ENCODE measurements at regions not wholly inside any gene's neighbourhood (a gene's known extent, or its start where the extent isn't known, plus 50 kb on each side); places are given as distances from the start of the nearest gene placed in this dataset.
"Not testable (repeated sequence)": the region's sequence is repeated elsewhere in the genome, so short reads cannot be mapped to it uniquely, and the experiment has no call there.

DNA sequence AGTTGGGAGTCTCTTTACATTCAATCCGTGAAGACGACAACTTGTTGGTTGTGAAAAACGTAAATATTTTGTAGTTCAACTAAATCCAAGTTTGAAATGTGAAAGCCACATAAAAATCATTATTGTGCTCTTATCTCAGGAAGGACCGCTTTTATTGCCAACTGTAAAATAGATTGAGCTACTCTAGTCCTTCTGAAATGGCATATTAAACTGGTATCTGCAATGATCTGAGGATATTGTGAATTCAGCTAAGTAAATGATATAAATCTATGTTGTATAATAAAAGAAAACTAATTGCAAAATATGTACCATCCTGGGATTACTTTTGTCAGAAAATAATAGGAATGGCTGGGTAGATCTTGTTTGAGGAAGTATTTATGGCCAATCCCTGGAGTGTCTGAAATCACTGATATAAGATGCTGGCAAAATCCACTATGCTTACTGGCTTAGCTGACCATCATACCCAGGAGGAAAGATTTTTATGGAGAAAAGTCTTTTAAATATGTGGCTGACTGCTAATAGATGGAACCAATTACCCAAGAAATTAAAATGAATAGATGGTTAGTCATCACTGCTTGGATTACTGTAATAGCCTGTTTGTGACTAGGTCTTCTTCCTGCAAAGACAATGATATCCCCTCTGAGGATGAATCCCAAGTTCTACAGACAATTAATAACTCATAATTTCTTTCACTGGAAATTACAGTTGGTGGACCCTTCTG, 191.8 kb downstream of the SEMA6D start:
- Histone ChIP-seq H3K4me2 (no peak overlapping the region), H3K27ac (no peak overlapping the region), H4K20me1 (ENCODE audit: insufficient read depth, poor library complexity, severe bottlenecking) (no peaks in the 10 kb centered on the region), H3K9me2 (replicated peaks; ENCODE audit: insufficient read depth) (no peaks in the 10 kb centered on the region), H3K27me3 (no peaks in the 10 kb centered on the region), H3K9me3 (ENCODE audit: low read depth) (no peaks in the 10 kb centered on the region), H3K36me3 (replicated peaks; ENCODE audit: insufficient read depth, low read depth) (no peaks in the 10 kb centered on the region), H3K4me3 (no peak overlapping the region), H3K4me1 (ENCODE audit: insufficient read depth) (no peaks in the 10 kb centered on the region), H2AFZ (no peak overlapping the region), H3K79me2 (no peaks in the 10 kb centered on the region)
- TF ChIP-seq EZH2phosphoT487 (IDR thresholded peaks at IDR 0.05; ENCODE audit: low read depth, severe bottlenecking, unreplicated experiment) (no peak), EZH2 (IDR thresholded peaks at IDR 0.05; ENCODE audit: borderline replicate concordance) (no peak)
- TF ChIP-seq, protein P1, sequence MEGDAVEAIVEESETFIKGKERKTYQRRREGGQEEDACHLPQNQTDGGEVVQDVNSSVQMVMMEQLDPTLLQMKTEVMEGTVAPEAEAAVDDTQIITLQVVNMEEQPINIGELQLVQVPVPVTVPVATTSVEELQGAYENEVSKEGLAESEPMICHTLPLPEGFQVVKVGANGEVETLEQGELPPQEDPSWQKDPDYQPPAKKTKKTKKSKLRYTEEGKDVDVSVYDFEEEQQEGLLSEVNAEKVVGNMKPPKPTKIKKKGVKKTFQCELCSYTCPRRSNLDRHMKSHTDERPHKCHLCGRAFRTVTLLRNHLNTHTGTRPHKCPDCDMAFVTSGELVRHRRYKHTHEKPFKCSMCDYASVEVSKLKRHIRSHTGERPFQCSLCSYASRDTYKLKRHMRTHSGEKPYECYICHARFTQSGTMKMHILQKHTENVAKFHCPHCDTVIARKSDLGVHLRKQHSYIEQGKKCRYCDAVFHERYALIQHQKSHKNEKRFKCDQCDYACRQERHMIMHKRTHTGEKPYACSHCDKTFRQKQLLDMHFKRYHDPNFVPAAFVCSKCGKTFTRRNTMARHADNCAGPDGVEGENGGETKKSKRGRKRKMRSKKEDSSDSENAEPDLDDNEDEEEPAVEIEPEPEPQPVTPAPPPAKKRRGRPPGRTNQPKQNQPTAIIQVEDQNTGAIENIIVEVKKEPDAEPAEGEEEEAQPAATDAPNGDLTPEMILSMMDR (IDR thresholded peaks at IDR 0.05; ENCODE audit: poor library complexity) = no peak
- 39% methylated on average over 4 of the region's 4 CpGs for WGBS (ENCODE audit: low lambda C conversion rate, missing lambda C conversion rate)
- no peak for DNase-seq (ENCODE audit: low spot score)

DNA sequence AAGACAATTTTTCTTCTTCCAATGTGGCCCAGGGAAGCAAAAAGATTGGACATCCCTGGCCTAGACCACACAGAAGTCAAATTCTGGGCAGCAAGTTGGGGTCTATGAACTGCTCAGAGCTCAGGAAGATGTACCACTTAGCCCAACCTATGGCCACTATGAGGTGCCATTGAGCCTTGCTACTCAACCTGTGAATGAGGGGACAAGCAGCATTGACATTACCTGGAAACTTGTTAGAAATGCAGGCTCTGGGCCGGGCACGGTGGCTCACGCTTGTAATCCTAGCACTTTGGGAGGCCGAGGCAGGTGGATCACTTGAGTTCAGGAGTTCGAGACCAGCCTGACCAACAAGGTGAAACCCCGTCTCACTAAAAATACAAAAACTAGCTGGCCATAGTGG, 195.6 kb downstream of the SEMA6D start:
- not testable (repeated sequence) for H3K36me3 ChIP-seq (replicated peaks; ENCODE audit: insufficient read depth, low read depth); H3K27me3 ChIP-seq; DNase-seq (ENCODE audit: low spot score); H3K9me3 ChIP-seq (ENCODE audit: low read depth); H4K20me1 ChIP-seq (ENCODE audit: insufficient read depth, poor library complexity, severe bottlenecking); H3K79me2 ChIP-seq; H2AFZ ChIP-seq; H3K4me3 ChIP-seq; H3K27ac ChIP-seq; H3K4me2 ChIP-seq; H3K9me2 ChIP-seq (replicated peaks; ENCODE audit: insufficient read depth); H3K4me1 ChIP-seq (ENCODE audit: insufficient read depth)
- 84% methylated on average over 6 of the region's 6 CpGs for WGBS (ENCODE audit: low lambda C conversion rate, missing lambda C conversion rate)

DNA sequence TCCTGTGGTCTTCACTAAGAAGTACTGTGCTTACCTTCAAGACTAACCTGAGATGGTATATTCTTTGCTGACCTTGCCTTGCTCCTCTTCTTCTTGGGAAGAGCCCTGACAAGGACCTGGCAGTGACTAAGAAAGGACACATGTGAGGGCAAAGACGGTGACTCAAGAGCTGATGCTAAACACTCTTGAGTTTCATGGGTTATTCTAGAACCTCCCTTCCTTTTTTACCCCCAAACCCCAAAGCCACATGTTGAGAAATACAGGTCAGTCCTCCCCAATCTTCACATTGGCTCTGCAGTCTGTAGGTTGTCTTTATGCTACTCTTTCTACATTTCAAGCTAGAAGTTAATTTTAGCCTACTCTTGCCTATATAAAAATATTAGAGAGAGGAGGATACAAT, 200.6 kb downstream of the SEMA6D start:
- TF ChIP-seq, protein P1 (IDR thresholded peaks at IDR 0.05; ENCODE audit: poor library complexity) = no peak
- TF ChIP-seq EZH2phosphoT487 (IDR thresholded peaks at IDR 0.05; ENCODE audit: low read depth, severe bottlenecking, unreplicated experiment) (no peak), EZH2 (IDR thresholded peaks at IDR 0.05; ENCODE audit: borderline replicate concordance) (no peak)
- H3K4me2 ChIP-seq = no peak overlapping the region
- no peaks in the 10 kb centered on the region for H3K27me3 ChIP-seq
- no peaks in the 10 kb centered on the region for H3K9me2 ChIP-seq (replicated peaks; ENCODE audit: insufficient read depth)
- 92% methylated on average over 1 of the region's 1 CpG for WGBS (ENCODE audit: low lambda C conversion rate, missing lambda C conversion rate)
- no peaks in the 10 kb centered on the region for H3K79me2 ChIP-seq
- no peaks in the 10 kb centered on the region for H3K4me1 ChIP-seq (ENCODE audit: insufficient read depth)
- no peak overlapping the region for H2AFZ ChIP-seq
- no peak overlapping the region for H3K4me3 ChIP-seq
- no peaks in the 10 kb centered on the region for H4K20me1 ChIP-seq (ENCODE audit: insufficient read depth, poor library complexity, severe bottlenecking)
- no peak overlapping the region for H3K27ac ChIP-seq
- no peaks in the 10 kb centered on the region for H3K36me3 ChIP-seq (replicated peaks; ENCODE audit: insufficient read depth, low read depth)
- H3K9me3 ChIP-seq (ENCODE audit: low read depth) = no peaks in the 10 kb centered on the region
- DNase-seq (ENCODE audit: low spot score) = no peak

DNA sequence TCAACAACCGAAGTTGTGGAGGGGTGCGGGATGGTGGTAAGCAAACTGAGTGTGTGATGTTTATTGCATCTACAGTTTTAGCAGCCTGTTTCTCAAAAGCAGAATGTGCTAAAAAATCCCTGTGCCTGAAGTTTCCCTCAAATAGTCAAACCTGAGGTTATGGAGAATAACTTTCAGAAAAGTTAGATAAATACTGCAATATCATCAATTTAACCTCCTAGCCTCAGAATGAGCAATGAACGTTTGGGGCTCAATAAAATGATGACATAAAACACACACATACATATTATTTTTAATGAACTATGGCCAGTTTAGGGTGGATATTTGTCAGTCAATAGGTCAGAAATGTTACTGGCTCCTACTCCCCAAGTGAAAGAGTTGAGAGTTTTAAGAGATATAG, 201.6 kb downstream of the SEMA6D start:
- WGBS (ENCODE audit: low lambda C conversion rate, missing lambda C conversion rate) = 85% methylated on average over 3 of the region's 3 CpGs
- no peaks in the 10 kb centered on the region for H3K4me1 ChIP-seq (ENCODE audit: insufficient read depth)
- no peaks in the 10 kb centered on the region for H3K27me3 ChIP-seq
- H3K27ac ChIP-seq = no peak overlapping the region
- no peaks in the 10 kb centered on the region for H3K9me3 ChIP-seq (ENCODE audit: low read depth)
- no peak for DNase-seq (ENCODE audit: low spot score)
- H2AFZ ChIP-seq = no peak overlapping the region
- no peaks in the 10 kb centered on the region for H4K20me1 ChIP-seq (ENCODE audit: insufficient read depth, poor library complexity, severe bottlenecking)
- no peaks in the 10 kb centered on the region for H3K79me2 ChIP-seq
- H3K4me3 ChIP-seq = no peak overlapping the region
- H3K4me2 ChIP-seq = no peak overlapping the region
- no peaks in the 10 kb centered on the region for H3K9me2 ChIP-seq (replicated peaks; ENCODE audit: insufficient read depth)
- no peaks in the 10 kb centered on the region for H3K36me3 ChIP-seq (replicated peaks; ENCODE audit: insufficient read depth, low read depth)
- TF ChIP-seq EZH2 (IDR thresholded peaks at IDR 0.05; ENCODE audit: borderline replicate concordance) (no peak), EZH2phosphoT487 (IDR thresholded peaks at IDR 0.05; ENCODE audit: low read depth, severe bottlenecking, unreplicated experiment) (no peak)
- TF ChIP-seq, protein P1 (IDR thresholded peaks at IDR 0.05; ENCODE audit: poor library complexity) = no peak
